Upper lobe of left lung (tissue), 6 donors: ENCODE measurements at regions not wholly inside any gene's neighbourhood (a gene's known extent, or its start where the extent isn't known, plus 50 kb on each side); places are given as distances from the start of the nearest gene placed in this dataset.

Experiments
- ATAC-seq, 2 donors: fragments of 200-7000 bp; cut with Tn5 transposase; one replicate each; pipeline ENCODE4 v1.9.1; 2022; ENCODE audit warnings: mild to moderate bottlenecking in 2 of 2, moderate library complexity in 2 of 2; ENCODE audit not compliant: low FRiP score in 2 of 2
- DNase-seq, 2 donors: peaks; one replicate each; pipeline ENCODE4 v3.0.0-alpha.2; 2019 to 2020
- H3K27ac ChIP-seq, 4 donors: fragments of 200-600 bp; sonication (generic); one replicate each; pipeline ENCODE4 v1.5.1; 2016 to 2019
- H3K27me3 ChIP-seq, 4 donors: fragments of 200-600 bp; sonication (generic); one replicate each; pipeline ENCODE4 v1.5.1; 2017 to 2019
- H3K36me3 ChIP-seq, 4 donors: fragments of 200-600 bp; sonication (generic); one replicate each; pipeline ENCODE4 v1.5.1; 2016 to 2019
- H3K4me1 ChIP-seq, 4 donors: fragments of 200-600 bp; sonication (generic); one replicate each; pipeline ENCODE4 v1.5.1; 2018 to 2019
- H3K4me3 ChIP-seq, 4 donors: fragments of 200-600 bp; sonication (generic); one replicate each; pipeline ENCODE4 v1.5.1; 2017 to 2019; ENCODE audit warnings: mild to moderate bottlenecking in 2 of 4, moderate library complexity in 1 of 4
- H3K9me3 ChIP-seq, 4 donors: fragments of 200-600 bp; sonication (generic); one replicate each; pipeline ENCODE4 v1.5.1; 2018 to 2019
- CTCF ChIP-seq, 6 experiments: fragments of 450-650 bp in 4 of 6; fragments of 200-600 bp in 2 of 6; sonication (generic) in 2 of 6; IDR thresholded peaks; one replicate each; pipeline ENCODE4 v1.5.1; 2016 to 2019; ENCODE audit warnings: antibody characterized with exemption in 6 of 6
- EP300 ChIP-seq, 4 donors: sonication (generic); formaldehyde crosslinking; IDR thresholded peaks; one replicate each; pipeline ENCODE4 v1.5.1; 2017; ENCODE audit warnings: antibody characterized with exemption in 4 of 4, control low read depth in 2 of 4
- POLR2A ChIP-seq, 4 donors: fragments of 450-650 bp; IDR thresholded peaks; one replicate each; pipeline ENCODE4 v1.5.1; 2016 to 2017; ENCODE audit warnings: antibody characterized with exemption in 4 of 4, mild to moderate bottlenecking in 2 of 4
- POLR2AphosphoS5 ChIP-seq, 2 donors: sonication (generic); formaldehyde crosslinking; IDR thresholded peaks; one replicate each; pipeline ENCODE4 v1.5.1; 2017; ENCODE audit warnings: antibody characterized with exemption in 2 of 2
- WGBS, 2 donors: methylation state at CpG; one replicate each; pipeline ENCODE4 v1.1.5; 2017 to 2018; 5-methylcytosine and 5-hydroxymethylcytosine counted together
- donor health status: DM: no; HTN: no; CAD: no; lungs with moderate emphysema.
- donor health status: DM: no; HTN: yes; CAD: no; lungs with severe emphysema.

DNA sequence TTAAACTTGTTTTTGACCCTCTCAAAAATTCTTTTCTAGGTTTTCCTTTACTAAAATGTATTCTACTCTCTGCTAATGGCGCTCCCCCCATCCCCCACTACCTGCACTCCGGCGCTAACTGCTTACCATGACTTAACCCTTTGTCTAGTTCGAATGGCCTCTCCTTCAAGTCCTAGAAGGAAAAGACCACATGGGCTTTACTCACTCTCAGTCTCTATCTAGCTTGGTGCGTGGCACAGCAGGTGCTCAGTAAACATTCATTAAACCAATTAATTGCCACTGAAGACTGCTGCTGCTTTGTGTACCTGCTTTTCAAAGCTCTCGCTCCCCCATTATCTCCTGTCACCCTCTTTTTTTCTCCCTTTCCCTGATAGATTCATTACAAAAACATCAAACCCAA, 457.7 kb upstream of the THRB start:
- DNase-seq: no peak
- Histone ChIP-seq H3K27ac (no peak overlapping the region), H3K9me3 (no peaks in the 10 kb centered on the region), H3K4me1 (peaks cover 0 to 3% (median 0%) of the 10 kb centered on the region in 4 donors), H3K4me3 (no peak overlapping the region), H3K36me3 (no peaks in the 10 kb centered on the region), H3K27me3 (no peaks in the 10 kb centered on the region)
- 84 to 85% methylated on average over 6 of the region's 6 CpGs for WGBS, 2 donors
- TF ChIP-seq CTCF (IDR thresholded peaks at IDR 0.05) (no peak), EP300 (IDR thresholded peaks at IDR 0.05) (no peak), POLR2AphosphoS5 (IDR thresholded peaks at IDR 0.05) (no peak), POLR2A (IDR thresholded peaks at IDR 0.05) (no peak)
- ATAC-seq: no peak

DNA sequence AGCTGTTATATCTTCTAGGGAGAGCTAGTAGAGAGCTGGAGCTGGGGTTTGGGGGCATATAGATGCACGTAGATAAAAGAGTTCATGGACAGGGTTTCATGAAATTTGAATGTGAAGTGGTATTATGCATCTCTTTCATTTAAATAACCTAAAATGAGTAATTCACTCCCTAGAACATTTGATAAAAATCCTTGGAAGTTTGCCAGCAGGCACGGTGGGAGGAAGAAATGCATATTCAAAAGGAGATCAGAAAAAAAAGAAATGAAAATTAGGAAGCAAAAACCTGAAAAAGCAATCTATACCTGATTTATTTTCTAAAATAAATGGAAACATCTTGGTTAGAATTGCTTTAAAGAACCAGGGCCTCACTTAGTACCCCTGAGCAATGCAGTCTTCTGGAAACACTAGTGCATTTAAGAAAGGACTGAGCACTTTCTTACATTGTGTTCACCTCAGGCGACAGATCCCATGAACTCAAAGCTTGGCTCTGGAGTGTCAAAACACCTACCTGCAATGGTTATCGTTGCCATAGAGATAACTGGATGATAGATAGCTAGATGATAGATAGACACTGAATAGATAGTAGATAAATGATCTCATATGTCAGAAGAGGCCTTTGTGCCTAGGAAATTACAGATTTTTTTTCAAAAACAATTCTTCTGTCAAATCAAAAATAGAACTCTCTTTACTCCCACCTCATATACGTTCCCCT, 458.6 kb upstream of the THRB start:
- TF ChIP-seq POLR2AphosphoS5 (IDR thresholded peaks at IDR 0.05) (no peak), POLR2A (IDR thresholded peaks at IDR 0.05) (no peak)
- 69 to 70% methylated on average over 5 of the region's 5 CpGs for WGBS, 2 donors
- Histone ChIP-seq H3K9me3 (no peaks in the 10 kb centered on the region), H3K4me1 (peaks cover 0 to 3% (median 0%) of the 10 kb centered on the region in 4 donors), H3K27ac (no peak overlapping the region), H3K36me3 (no peaks in the 10 kb centered on the region), H3K4me3 (no peak overlapping the region), H3K27me3 (no peaks in the 10 kb centered on the region)
- ATAC-seq (no peak), DNase-seq (no peak)

GRCh38 chr3:24956613-24957012, 462.0 kb upstream of the THRB start:
- no peak for ATAC-seq
- Histone ChIP-seq H3K4me3 (no peak overlapping the region), H3K36me3 (no peaks in the 10 kb centered on the region), H3K4me1 (peaks cover 0 to 3% (median 0%) of the 10 kb centered on the region in 4 donors), H3K9me3 (no peaks in the 10 kb centered on the region), H3K27me3 (no peaks in the 10 kb centered on the region), H3K27ac (no peak overlapping the region)
- no peak for DNase-seq
- TF ChIP-seq POLR2A (IDR thresholded peaks at IDR 0.05): no peak
- no peak for TF ChIP-seq CTCF (IDR thresholded peaks at IDR 0.05)
- no peak for TF ChIP-seq POLR2AphosphoS5 (IDR thresholded peaks at IDR 0.05)
- peak in 2 of 4 donors; percentile 54 to 83 for TF ChIP-seq EP300 (IDR thresholded peaks at IDR 0.05)
- 54 to 62% methylated on average over 4 of the region's 4 CpGs for WGBS, 2 donors

DNA sequence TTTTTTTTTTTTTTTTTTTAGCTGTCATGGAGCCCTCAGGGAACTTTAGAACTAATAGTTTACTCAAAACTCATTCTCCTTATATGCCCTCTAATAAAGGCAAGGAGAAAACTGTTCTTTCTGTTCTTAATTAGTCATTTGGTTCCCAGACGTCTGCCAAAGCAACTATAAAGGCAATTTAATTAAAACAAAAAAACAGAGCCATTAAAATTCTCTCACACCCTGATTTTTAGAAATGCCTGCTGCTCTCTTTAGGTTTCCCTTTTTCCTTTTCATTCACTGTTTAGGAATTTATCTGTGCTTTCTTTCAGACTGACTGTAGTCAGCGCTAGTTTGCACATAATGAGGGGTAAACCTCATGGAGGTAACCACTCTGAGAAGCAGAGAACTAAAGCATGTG, 463.6 kb upstream of the THRB start:
- ATAC-seq (no peak), DNase-seq (no peak)
- Histone ChIP-seq H3K36me3 (no peaks in the 10 kb centered on the region), H3K4me3 (no peak overlapping the region), H3K4me1 (peaks cover 0 to 3% (median 0%) of the 10 kb centered on the region in 4 donors), H3K27ac (no peak overlapping the region), H3K9me3 (no peaks in the 10 kb centered on the region), H3K27me3 (no peaks in the 10 kb centered on the region)
- TF ChIP-seq POLR2A (IDR thresholded peaks at IDR 0.05): no peak
- TF ChIP-seq CTCF (IDR thresholded peaks at IDR 0.05): no peak
- 49 to 69% methylated on average over 2 of the region's 2 CpGs for WGBS, 2 donors

GRCh38 chr3:24958910-24959447, 464.3 kb upstream of the THRB start:
- Histone ChIP-seq H3K4me3 (no peak overlapping the region), H3K4me1 (peaks cover 0 to 3% (median 0%) of the 10 kb centered on the region in 4 donors), H3K9me3 (no peaks in the 10 kb centered on the region), H3K27ac (no peak overlapping the region), H3K27me3 (no peaks in the 10 kb centered on the region), H3K36me3 (no peaks in the 10 kb centered on the region)
- 82 to 90% methylated on average over 1 to 5 of the region's 5 CpGs for WGBS, 2 donors
- DNase-seq (no peak), ATAC-seq (no peak)
- no peak for TF ChIP-seq EP300 (IDR thresholded peaks at IDR 0.05)
- no peak for TF ChIP-seq CTCF (IDR thresholded peaks at IDR 0.05)
- no peak for TF ChIP-seq POLR2A (IDR thresholded peaks at IDR 0.05)
- TF ChIP-seq POLR2AphosphoS5 (IDR thresholded peaks at IDR 0.05): no peak
